Mesothelial cell of epicardium (in vitro differentiated cells): ENCODE measurements at regions not wholly inside any gene's neighbourhood (a gene's known extent, or its start where the extent isn't known, plus 50 kb on each side); places are given as distances from the start of the nearest gene placed in this dataset.

Source experiments
- DNase-seq, 2 experiments: peaks; one replicate each; pipeline ENCODE4 v3.0.0; 2021; ENCODE audit warnings: low spot score in 2 of 2; ENCODE audit not compliant: unreplicated experiment in 2 of 2
- H3K27ac Mint-ChIP-seq: 2 replicates; pipeline ENCODE4 v1.8.0; 2021; ENCODE audit warnings: mixed read lengths
- H3K27me3 Mint-ChIP-seq: 2 replicates; pipeline ENCODE4 v1.8.0; 2021; ENCODE audit warnings: low read depth, mixed read lengths
- H3K36me3 Mint-ChIP-seq: 2 replicates; pipeline ENCODE4 v1.8.0; 2021; ENCODE audit warnings: mixed read lengths
- H3K4me1 Mint-ChIP-seq: 2 replicates; pipeline ENCODE4 v1.8.0; 2021; ENCODE audit warnings: mixed read lengths
- H3K4me3 Mint-ChIP-seq: 2 replicates; pipeline ENCODE4 v1.8.0; 2021; ENCODE audit warnings: mild to moderate bottlenecking, moderate library complexity, mixed read lengths
- H3K9me3 Mint-ChIP-seq: 2 replicates; pipeline ENCODE4 v1.8.0; 2021; ENCODE audit warnings: mixed read lengths
- CTCF ChIP-seq: fragments of 200-600 bp; sonication (generic); IDR thresholded peaks from one replicate; pipeline ENCODE4 v1.5.0; 2021; ENCODE audit warnings: antibody characterized with exemption; ENCODE audit not compliant: unreplicated experiment

- peak overlapping the region; percentile 59 for H3K27ac Mint-ChIP-seq
- peaks cover 20% of the 10 kb centered on the region for H3K4me1 Mint-ChIP-seq
- no peaks in the 10 kb centered on the region for H3K9me3 Mint-ChIP-seq
- no peak for DNase-seq
- H3K27me3 Mint-ChIP-seq = no peaks in the 10 kb centered on the region
- H3K36me3 Mint-ChIP-seq = no peaks in the 10 kb centered on the region
- no peak overlapping the region for H3K4me3 Mint-ChIP-seq
- TF ChIP-seq CTCF = no peak
Measured at GRCh38 chr2:217636991-217637561, 365.7 kb downstream of the TNS1 start.

- no peak for DNase-seq
- no peak for TF ChIP-seq CTCF
- Mint-ChIP-seq H3K4me1 (peaks cover 25% of the 10 kb centered on the region), H3K36me3 (no peaks in the 10 kb centered on the region), H3K4me3 (no peak overlapping the region), H3K27me3 (no peaks in the 10 kb centered on the region), H3K9me3 (no peaks in the 10 kb centered on the region), H3K27ac (peak overlapping the region; percentile 59)
Measured at GRCh38 chr2:217636578-217636977, 366.2 kb downstream of the TNS1 start.

- H3K4me3 Mint-ChIP-seq = no peak overlapping the region
- no peaks in the 10 kb centered on the region for H3K9me3 Mint-ChIP-seq
- no peak for DNase-seq
- TF ChIP-seq CTCF = no peak
- H3K27me3 Mint-ChIP-seq = no peaks in the 10 kb centered on the region
- no peak overlapping the region for H3K27ac Mint-ChIP-seq
- no peaks in the 10 kb centered on the region for H3K36me3 Mint-ChIP-seq
- H3K4me1 Mint-ChIP-seq = peaks cover 34% of the 10 kb centered on the region
Measured at GRCh38 chr2:217634871-217635270, 367.9 kb downstream of the TNS1 start.

GRCh38 chr2:217632043-217632442 is 370.8 kb downstream of the TNS1 start:
- Mint-ChIP-seq H3K4me3 (no peak overlapping the region), H3K27me3 (no peaks in the 10 kb centered on the region), H3K9me3 (no peaks in the 10 kb centered on the region), H3K27ac (no peak overlapping the region), H3K4me1 (peaks cover 24% of the 10 kb centered on the region), H3K36me3 (no peaks in the 10 kb centered on the region)
- no peak for DNase-seq
- TF ChIP-seq CTCF = no peak

- peak overlapping the region; percentile 17 for H3K27ac Mint-ChIP-seq
- H3K27me3 Mint-ChIP-seq = no peaks in the 10 kb centered on the region
- TF ChIP-seq CTCF = no peak
- H3K4me1 Mint-ChIP-seq = peaks cover 17% of the 10 kb centered on the region
- DNase-seq = no peak
- no peaks in the 10 kb centered on the region for H3K36me3 Mint-ChIP-seq
- H3K9me3 Mint-ChIP-seq = no peaks in the 10 kb centered on the region
- H3K4me3 Mint-ChIP-seq = no peak overlapping the region
Measured at GRCh38 chr2:217631115-217631514, 371.7 kb downstream of the TNS1 start.

GRCh38 chr2:217629347-217629746 is 373.4 kb downstream of the TNS1 start:
- Mint-ChIP-seq H3K4me3 (no peak overlapping the region), H3K4me1 (peaks cover 28% of the 10 kb centered on the region), H3K36me3 (no peaks in the 10 kb centered on the region), H3K27me3 (no peaks in the 10 kb centered on the region), H3K9me3 (no peaks in the 10 kb centered on the region), H3K27ac (no peak overlapping the region)
- no peak for DNase-seq
- no peak for TF ChIP-seq CTCF
